GM11168 (cell line): ENCODE measurements at regions not wholly inside any gene's neighbourhood (a gene's known extent, or its start where the extent isn't known, plus 50 kb on each side); places are given as distances from the start of the nearest gene placed in this dataset.

Source experiments
- in situ Hi-C: fragments of 300-500 bp; cut with MboI; formaldehyde crosslinking; loops from one replicate; pipeline ENCODE4 v1.12.0; 2022; ENCODE audit warnings: low sequenced_read_pairs; ENCODE audit not compliant: unreplicated experiment

- in situ Hi-C loops: no loop called here
Measured at GRCh38 chr6:102494808-102495207, 1101.3 kb downstream of the GRIK2 start.

- in situ Hi-C loops: no loop called here
Measured at GRCh38 chr6:102493485-102493884, 1100.0 kb downstream of the GRIK2 start.

GRCh38 chr6:102488729-102489128 lies 1095.2 kb downstream of the GRIK2 start:
- in situ Hi-C loops: no loop called here

- in situ Hi-C loops: no loop called here
Measured at GRCh38 chr6:102485480-102485879, 1092.0 kb downstream of the GRIK2 start.

- in situ Hi-C loops: no loop called here
Measured at GRCh38 chr6:102474041-102474807, 1080.7 kb downstream of the GRIK2 start.

GRCh38 chr6:102458990-102459389 lies 1065.5 kb downstream of the GRIK2 start:
- in situ Hi-C loops: no loop called here

- in situ Hi-C loops: no loop called here
Measured at GRCh38 chr6:102438171-102438570, 1044.7 kb downstream of the GRIK2 start.

- in situ Hi-C loops: no loop called here
Measured at GRCh38 chr6:102417368-102417998, 1024.0 kb downstream of the GRIK2 start.

- in situ Hi-C loops: no loop called here
Measured at GRCh38 chr6:102415891-102416290, 1022.4 kb downstream of the GRIK2 start.

- in situ Hi-C loops: no loop called here
Measured at GRCh38 chr6:102411796-102412195, 1018.3 kb downstream of the GRIK2 start.

- in situ Hi-C loops: no loop called here
Measured at GRCh38 chr6:102407886-102408741, 1014.6 kb downstream of the GRIK2 start.

GRCh38 chr6:102405860-102406259 lies 1012.4 kb downstream of the GRIK2 start:
- in situ Hi-C loops: no loop called here

GRCh38 chr6:102402635-102403329 lies 1009.3 kb downstream of the GRIK2 start:
- in situ Hi-C loops: no loop called here

GRCh38 chr6:102398788-102399390 lies 1005.4 kb downstream of the GRIK2 start:
- in situ Hi-C loops: no loop called here

- in situ Hi-C loops: no loop called here
Measured at GRCh38 chr6:102390541-102390940, 997.0 kb downstream of the GRIK2 start.

- in situ Hi-C loops: no loop called here
Measured at GRCh38 chr6:102389994-102390393, 996.5 kb downstream of the GRIK2 start.

GRCh38 chr6:102387326-102388033 lies 994.0 kb downstream of the GRIK2 start:
- in situ Hi-C loops: no loop called here

GRCh38 chr6:102381203-102381602 lies 987.7 kb downstream of the GRIK2 start:
- in situ Hi-C loops: no loop called here

- in situ Hi-C loops: no loop called here
Measured at GRCh38 chr6:102356170-102356569, 962.7 kb downstream of the GRIK2 start.
